B cell (primary cell): ENCODE measurements at regions not wholly inside any gene's neighbourhood (a gene's known extent, or its start where the extent isn't known, plus 50 kb on each side); places are given as distances from the start of the nearest gene placed in this dataset.

Experiments
- ATAC-seq: fragments of 200-7000 bp; cut with Tn5 transposase; one replicate; pipeline ENCODE4 v1.10.0; 2021; ENCODE audit warnings: low read depth, mild to moderate bottlenecking, moderate number of reproducible peaks, moderate library complexity
- CTCF ChIA-PET: fragments of 350-600 bp; sonication (Branson Sonifier 250); formaldehyde crosslinking; loops from one replicate; lab custom pipeline; 2021; ENCODE audit warnings: antibody characterized with exemption, inconsistent platforms; lab: Charles Lee
- POLR2A ChIA-PET: fragments of 350-600 bp; sonication (Branson Sonifier 250); formaldehyde crosslinking; loops from one replicate; lab custom pipeline; 2021; ENCODE audit warnings: antibody characterized with exemption; lab: Charles Lee
- DNase-seq: peaks from one replicate; pipeline ENCODE4 v3.0.0; 2013
- H2AFZ ChIP-seq: 2 replicates; pipeline ENCODE4 v1.6.1; 2012; ENCODE audit warnings: mild to moderate bottlenecking, low read depth, low read length; ENCODE audit not compliant: insufficient read depth, poor library complexity, severe bottlenecking
- H3K27ac ChIP-seq, 2 donors: 1 replicate in 1 of 2; 2 replicates in 1 of 2; pipeline ENCODE4 v1.5.1; 2012 to 2013; ENCODE audit warnings: low read length in 2 of 2, mild to moderate bottlenecking in 2 of 2, moderate library complexity in 1 of 2
- H3K27me3 ChIP-seq, 4 experiments: fragments of 200-600 bp in 1 of 4; sonication (generic) in 1 of 4; replicated peaks in 1 of 4; 1 replicate in 2 of 4; 2 replicates in 2 of 4; pipeline versions ENCODE4 v1.6.1 to v1.7.0; 2013 to 2016; ENCODE audit warnings: low read length in 3 of 4, mild to moderate bottlenecking in 2 of 4, mixed read lengths in 1 of 4, moderate library complexity in 1 of 4; ENCODE audit not compliant: insufficient read depth in 4 of 4, control insufficient read depth in 3 of 4; ENCODE audit errors: control extremely low read depth in 1 of 4
- H3K36me3 ChIP-seq, 2 experiments: replicated peaks in 1 of 2; 1 replicate in 1 of 2; 2 replicates in 1 of 2; pipeline versions ENCODE4 v1.6.1 to v1.7.1; 2013; ENCODE audit warnings: low read length in 1 of 2; ENCODE audit not compliant: insufficient read depth in 2 of 2, control insufficient read depth in 1 of 2; ENCODE audit errors: control extremely low read depth in 1 of 2, extremely low read depth in 1 of 2
- H3K4me1 ChIP-seq, 2 donors: fragments of 200-600 bp in 1 of 2; sonication (generic) in 1 of 2; 1 replicate in 1 of 2; 2 replicates in 1 of 2; pipeline versions ENCODE4 v1.5.1 to v1.6.1; 2013 to 2017; ENCODE audit warnings: low read length in 2 of 2; ENCODE audit not compliant: control insufficient read depth in 2 of 2, insufficient read depth in 2 of 2
- H3K4me2 ChIP-seq: replicated peaks from 2 replicates; pipeline ENCODE3; 2012; ENCODE audit warnings: mild to moderate bottlenecking, low read depth, low read length; ENCODE audit not compliant: poor library complexity, severe bottlenecking
- H3K4me3 ChIP-seq, 5 experiments: fragments of 200-600 bp in 1 of 5; sonication (generic) in 1 of 5; 1 replicate in 3 of 5; 2 replicates in 2 of 5; pipeline versions ENCODE4 v1.5.1 to v1.7.0; 2011 to 2016; ENCODE audit warnings: low read length in 4 of 5, mild to moderate bottlenecking in 4 of 5, low read depth in 2 of 5, control low read depth in 1 of 5, moderate library complexity in 1 of 5; ENCODE audit not compliant: insufficient read depth in 1 of 5; ENCODE audit errors: control extremely low read depth in 1 of 5, extremely low read depth in 1 of 5
- H3K79me2 ChIP-seq: fragments of 200-600 bp; sonication (generic); one replicate; pipeline ENCODE4 v1.6.0; 2016; ENCODE audit warnings: low read length; ENCODE audit not compliant: control insufficient read depth, insufficient read depth
- H3K9ac ChIP-seq: fragments of 200-600 bp; sonication (generic); 2 replicates; pipeline ENCODE4 v1.6.1; 2017; ENCODE audit warnings: mild to moderate bottlenecking, low read length, moderate library complexity
- H3K9me3 ChIP-seq, 3 donors: one replicate each; pipeline versions ENCODE4 v1.6.1 to v1.7.1; 2013; ENCODE audit warnings: low read length in 2 of 3; ENCODE audit not compliant: control insufficient read depth in 2 of 3, insufficient read depth in 1 of 3; ENCODE audit errors: control extremely low read depth in 1 of 3
- H4K20me1 ChIP-seq: 2 replicates; pipeline ENCODE4 v1.6.0; 2012; ENCODE audit warnings: mild to moderate bottlenecking, low read length; ENCODE audit not compliant: insufficient read depth, control insufficient read depth, poor library complexity, severe bottlenecking
- H3K27ac Mint-ChIP-seq: one replicate; pipeline ENCODE4 v1.8.0; 2021; ENCODE audit warnings: mixed read lengths
- H3K27me3 Mint-ChIP-seq: one replicate; pipeline ENCODE4 v1.8.0; 2021; ENCODE audit warnings: mixed read lengths
- H3K4me1 Mint-ChIP-seq: one replicate; pipeline ENCODE4 v1.8.0; 2021; ENCODE audit warnings: mixed read lengths
- H3K4me3 Mint-ChIP-seq: one replicate; pipeline ENCODE4 v1.8.0; 2021; ENCODE audit warnings: mixed read lengths
- H3K9me3 Mint-ChIP-seq: one replicate; pipeline ENCODE4 v1.8.0; 2022; ENCODE audit warnings: mixed read lengths; ENCODE audit not compliant: insufficient read depth
- CTCF ChIP-seq: fragments of 200-600 bp; IDR thresholded peaks from one replicate; pipeline ENCODE4 v1.8.0; 2022; ENCODE audit warnings: antibody characterized with exemption, mild to moderate bottlenecking
- EZH2 ChIP-seq: IDR thresholded peaks from 2 replicates; pipeline ENCODE4 v1.6.1; 2012; ENCODE audit warnings: borderline replicate concordance, low read depth, mild to moderate bottlenecking, moderate library complexity, low read length; ENCODE audit not compliant: insufficient read depth, poor library complexity, severe bottlenecking
- WGBS: methylation state at CpG from one replicate; pipeline ENCODE4 v1.1.5; 2013; ENCODE audit warnings: missing lambda C conversion rate; ENCODE audit not compliant: insufficient coverage; 5-methylcytosine and 5-hydroxymethylcytosine counted together
- intact Hi-C: fragments of 100-400 bp; cut with micrococcal nuclease; formaldehyde crosslinking; loops from one replicate; pipeline ENCODE4 v1.10.0; 2022

GRCh38 chr4:77372375-77372774 is 215.4 kb downstream of the CCNG2 start:
- no CpG with 5 or more reads among the region's 3 CpGs for WGBS
- CTCF ChIA-PET = interaction anchor here (1.0 to 1.4 kb wide), 3 partner anchors 10 to 247 kb away, joined by 3 to 6 read pairs (median 3); no protein-coding TSS in a partner anchor

More at GRCh38 chr4:77372375-77372774, 215.4 kb downstream of the CCNG2 start:
- Mint-ChIP-seq H3K27ac (no peak overlapping the region), H3K4me3 (no peak overlapping the region), H3K27me3 (no peaks in the 10 kb centered on the region), H3K4me1 (peaks cover 11% of the 10 kb centered on the region), H3K9me3 (no peaks in the 10 kb centered on the region)
- ATAC-seq (no peak), DNase-seq (no peak)
- intact Hi-C loops = no loop called here
- no peak overlapping the region for H3K4me3 ChIP-seq
- H3K36me3 ChIP-seq = no peaks in the 10 kb centered on the region
- no peak for TF ChIP-seq CTCF
- TF ChIP-seq EZH2 = no peak
- H3K9me3 ChIP-seq = no peaks in the 10 kb centered on the region
- H3K79me2 ChIP-seq = no peaks in the 10 kb centered on the region
- POLR2A ChIA-PET = no interaction called here
- no peak overlapping the region for H3K9ac ChIP-seq
- no peak overlapping the region for H2AFZ ChIP-seq
- no peak overlapping the region for H3K4me2 ChIP-seq
- H3K27me3 ChIP-seq = no peaks in the 10 kb centered on the region
- no peaks in the 10 kb centered on the region for H4K20me1 ChIP-seq
- peaks cover 2 to 4% of the 10 kb centered on the region in 2 donors for H3K4me1 ChIP-seq
- no peak overlapping the region for H3K27ac ChIP-seq
